ENCODE measurements at regions not wholly inside any gene's neighbourhood (a gene's known extent, or its start where the extent isn't known, plus 50 kb on each side); places are given as distances from the start of the nearest gene placed in this dataset.

- H3K9ac ChIP-seq (ENCODE audit: low read length), result peak overlapping the region; percentile 52
- H3K4me1 ChIP-seq (ENCODE audit: control insufficient read depth, insufficient read depth, low read length), result peaks cover 10% of the 10 kb centered on the region
- H3K4me3 ChIP-seq (ENCODE audit: low read length), result peak overlapping the region; percentile 31
- no peaks in the 10 kb centered on the region for H3K9me3 ChIP-seq (ENCODE audit: control insufficient read depth, low read length)
- no peaks in the 10 kb centered on the region for H3K36me3 ChIP-seq (ENCODE audit: control insufficient read depth, insufficient read depth, low read length)
- no peaks in the 10 kb centered on the region for H3K27me3 ChIP-seq (ENCODE audit: control insufficient read depth, insufficient read depth, low read length)
Observed at GRCh38 chr7:66413379-66414114, 208.4 kb downstream of the TPST1 start.

- Histone ChIP-seq H3K9me3 (ENCODE audit: control insufficient read depth, low read length) (no peaks in the 10 kb centered on the region), H3K27me3 (ENCODE audit: control insufficient read depth, insufficient read depth, low read length) (no peaks in the 10 kb centered on the region), H3K36me3 (ENCODE audit: control insufficient read depth, insufficient read depth, low read length) (no peaks in the 10 kb centered on the region), H3K4me3 (ENCODE audit: low read length) (no peak overlapping the region), H3K9ac (ENCODE audit: low read length) (no peak overlapping the region), H3K4me1 (ENCODE audit: control insufficient read depth, insufficient read depth, low read length) (peaks cover 13% of the 10 kb centered on the region)
Observed at GRCh38 chr7:66415659-66416265, 210.6 kb downstream of the TPST1 start.

GRCh38 chr7:66418537-66418936, 210.1 kb upstream of the KCTD7 start:
- peaks cover 8% of the 10 kb centered on the region for H3K4me1 ChIP-seq (ENCODE audit: control insufficient read depth, insufficient read depth, low read length)
- H3K9me3 ChIP-seq (ENCODE audit: control insufficient read depth, low read length), result no peaks in the 10 kb centered on the region
- no peaks in the 10 kb centered on the region for H3K27me3 ChIP-seq (ENCODE audit: control insufficient read depth, insufficient read depth, low read length)
- no peak overlapping the region for H3K4me3 ChIP-seq (ENCODE audit: low read length)
- H3K36me3 ChIP-seq (ENCODE audit: control insufficient read depth, insufficient read depth, low read length), result no peaks in the 10 kb centered on the region
- no peak overlapping the region for H3K9ac ChIP-seq (ENCODE audit: low read length)

- H3K9me3 ChIP-seq (ENCODE audit: control insufficient read depth, low read length), result no peaks in the 10 kb centered on the region
- H3K9ac ChIP-seq (ENCODE audit: low read length), result no peak overlapping the region
- no peaks in the 10 kb centered on the region for H3K36me3 ChIP-seq (ENCODE audit: control insufficient read depth, insufficient read depth, low read length)
- no peak overlapping the region for H3K4me3 ChIP-seq (ENCODE audit: low read length)
- peaks cover 4% of the 10 kb centered on the region for H3K4me1 ChIP-seq (ENCODE audit: control insufficient read depth, insufficient read depth, low read length)
- H3K27me3 ChIP-seq (ENCODE audit: control insufficient read depth, insufficient read depth, low read length), result no peaks in the 10 kb centered on the region
Observed at GRCh38 chr7:66419210-66419609, 209.5 kb upstream of the KCTD7 start.

GRCh38 chr7:66421830-66422475, 206.7 kb upstream of the KCTD7 start:
- no peaks in the 10 kb centered on the region for H3K36me3 ChIP-seq (ENCODE audit: control insufficient read depth, insufficient read depth, low read length)
- no peak overlapping the region for H3K4me3 ChIP-seq (ENCODE audit: low read length)
- no peaks in the 10 kb centered on the region for H3K27me3 ChIP-seq (ENCODE audit: control insufficient read depth, insufficient read depth, low read length)

DNA sequence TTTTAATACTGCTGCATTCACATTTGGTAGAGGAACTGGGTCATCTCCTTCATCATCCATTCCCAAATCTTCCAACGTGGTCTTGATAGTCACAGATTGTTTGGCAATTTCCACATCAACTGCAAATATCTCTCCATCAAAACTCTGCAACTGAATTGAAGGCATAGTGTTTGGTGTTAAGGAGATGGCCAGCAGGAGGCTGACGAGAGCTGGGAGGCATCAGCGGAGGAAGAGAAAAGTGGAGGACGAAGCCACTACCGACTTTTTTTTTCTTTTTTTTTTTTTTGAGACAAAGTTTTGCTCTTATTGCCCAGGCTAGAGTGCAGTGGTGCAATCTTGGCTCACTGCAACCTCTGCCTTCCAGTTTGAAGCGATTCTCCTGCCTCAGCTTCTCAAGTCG, 205.0 kb upstream of the KCTD7 start:
- H3K36me3 ChIP-seq (ENCODE audit: control insufficient read depth, insufficient read depth, low read length), result no peaks in the 10 kb centered on the region
- H3K4me1 ChIP-seq (ENCODE audit: control insufficient read depth, insufficient read depth, low read length), result peaks cover 2% of the 10 kb centered on the region
- no peak overlapping the region for H3K4me3 ChIP-seq (ENCODE audit: low read length)
- H3K9ac ChIP-seq (ENCODE audit: low read length), result no peak overlapping the region
- no peaks in the 10 kb centered on the region for H3K27me3 ChIP-seq (ENCODE audit: control insufficient read depth, insufficient read depth, low read length)
- H3K9me3 ChIP-seq (ENCODE audit: control insufficient read depth, low read length), result no peaks in the 10 kb centered on the region

More at GRCh38 chr7:66421830-66422475, 206.7 kb upstream of the KCTD7 start:
- peaks cover 4% of the 10 kb centered on the region for H3K4me1 ChIP-seq (ENCODE audit: control insufficient read depth, insufficient read depth, low read length)
- H3K9me3 ChIP-seq (ENCODE audit: control insufficient read depth, low read length), result no peaks in the 10 kb centered on the region
- no peak overlapping the region for H3K9ac ChIP-seq (ENCODE audit: low read length)

DNA sequence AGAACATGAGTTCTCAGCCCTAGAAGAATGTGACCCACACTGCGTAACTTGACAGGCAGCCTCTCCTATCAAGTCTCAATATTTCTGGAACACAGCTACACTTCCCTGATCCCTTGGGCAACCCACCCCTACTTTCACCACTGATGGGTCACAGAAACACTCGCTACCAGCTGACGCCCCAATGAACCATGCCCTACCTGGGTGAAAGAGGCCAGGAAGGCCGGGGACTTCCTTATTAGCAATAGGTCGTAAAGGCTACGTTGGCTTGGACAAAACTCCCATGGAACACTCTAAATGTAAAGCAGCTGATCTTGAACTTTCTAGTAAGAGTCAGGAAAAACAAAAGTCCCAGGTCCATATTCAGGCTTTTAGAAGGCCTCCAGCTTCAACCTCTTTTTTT, 202.3 kb upstream of the KCTD7 start:
- Histone ChIP-seq H3K9me3 (ENCODE audit: control insufficient read depth, low read length) (no peaks in the 10 kb centered on the region), H3K36me3 (ENCODE audit: control insufficient read depth, insufficient read depth, low read length) (no peaks in the 10 kb centered on the region), H3K27me3 (ENCODE audit: control insufficient read depth, insufficient read depth, low read length) (no peaks in the 10 kb centered on the region), H3K4me3 (ENCODE audit: low read length) (no peak overlapping the region), H3K9ac (ENCODE audit: low read length) (no peak overlapping the region), H3K4me1 (ENCODE audit: control insufficient read depth, insufficient read depth, low read length) (no peaks in the 10 kb centered on the region)

DNA sequence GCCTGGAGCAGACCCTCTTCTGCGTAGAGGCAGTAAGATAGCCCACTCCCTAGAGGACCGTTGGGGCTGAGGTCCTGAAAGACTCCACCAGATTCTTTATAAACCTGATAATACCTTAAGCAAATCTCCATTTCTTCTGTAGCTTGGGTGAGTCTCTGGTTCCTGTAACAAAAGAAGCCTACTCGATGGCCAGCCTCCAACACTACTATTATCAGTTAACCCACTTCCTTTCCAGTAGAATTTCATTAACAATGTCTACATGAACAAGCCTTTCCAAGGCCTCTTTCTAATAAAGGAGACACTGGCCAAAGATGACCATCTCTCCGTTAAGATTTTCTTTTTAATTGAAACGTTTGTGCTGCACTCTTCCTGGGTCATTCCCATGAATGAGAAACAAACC, 201.7 kb upstream of the KCTD7 start:
- no peak overlapping the region for H3K9ac ChIP-seq (ENCODE audit: low read length)
- no peaks in the 10 kb centered on the region for H3K27me3 ChIP-seq (ENCODE audit: control insufficient read depth, insufficient read depth, low read length)
- H3K36me3 ChIP-seq (ENCODE audit: control insufficient read depth, insufficient read depth, low read length), result no peaks in the 10 kb centered on the region
- no peak overlapping the region for H3K4me3 ChIP-seq (ENCODE audit: low read length)
- H3K4me1 ChIP-seq (ENCODE audit: control insufficient read depth, insufficient read depth, low read length), result no peaks in the 10 kb centered on the region
- H3K9me3 ChIP-seq (ENCODE audit: control insufficient read depth, low read length), result no peaks in the 10 kb centered on the region

GRCh38 chr7:66427956-66428355, 200.7 kb upstream of the KCTD7 start:
- H3K9ac ChIP-seq (ENCODE audit: low read length), result no peak overlapping the region
- no peaks in the 10 kb centered on the region for H3K4me1 ChIP-seq (ENCODE audit: control insufficient read depth, insufficient read depth, low read length)
- no peaks in the 10 kb centered on the region for H3K36me3 ChIP-seq (ENCODE audit: control insufficient read depth, insufficient read depth, low read length)
- no peaks in the 10 kb centered on the region for H3K9me3 ChIP-seq (ENCODE audit: control insufficient read depth, low read length)
- H3K4me3 ChIP-seq (ENCODE audit: low read length), result no peak overlapping the region
- H3K27me3 ChIP-seq (ENCODE audit: control insufficient read depth, insufficient read depth, low read length), result no peaks in the 10 kb centered on the region

DNA sequence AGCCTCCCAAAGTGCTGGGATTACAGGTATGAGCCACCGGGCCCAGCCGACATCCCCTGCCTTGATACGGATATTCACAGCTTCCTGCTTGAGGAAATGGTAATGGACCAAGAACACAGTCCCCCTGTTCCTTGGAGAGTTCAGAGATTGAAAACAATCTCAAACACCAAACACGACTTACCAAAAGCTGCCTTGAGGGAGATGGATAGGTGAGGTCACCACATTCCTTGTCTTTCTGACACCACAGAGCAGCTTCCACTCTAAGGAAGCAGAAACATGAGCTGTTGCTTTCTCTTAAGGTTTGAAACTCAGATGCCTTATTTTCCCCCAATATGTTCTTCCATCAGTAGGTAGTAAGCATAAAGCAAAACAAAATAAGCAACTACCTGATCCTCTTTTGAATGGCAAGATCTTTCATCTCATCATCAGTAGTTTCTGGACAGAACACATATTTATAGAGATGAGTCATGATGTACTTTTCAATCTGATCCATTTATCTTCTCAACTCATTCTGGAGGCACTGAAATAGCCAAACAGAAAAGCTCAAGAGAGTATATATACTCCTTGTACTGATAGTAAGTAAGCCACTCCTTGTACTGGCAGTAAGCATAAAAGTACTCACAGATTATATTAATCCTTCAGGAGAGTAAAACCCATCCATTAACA, 199.1 kb upstream of the KCTD7 start:
- no peak overlapping the region for H3K4me3 ChIP-seq (ENCODE audit: low read length)
- H3K9me3 ChIP-seq (ENCODE audit: control insufficient read depth, low read length), result no peaks in the 10 kb centered on the region
- no peak overlapping the region for H3K9ac ChIP-seq (ENCODE audit: low read length)
- no peaks in the 10 kb centered on the region for H3K4me1 ChIP-seq (ENCODE audit: control insufficient read depth, insufficient read depth, low read length)
- H3K36me3 ChIP-seq (ENCODE audit: control insufficient read depth, insufficient read depth, low read length), result no peaks in the 10 kb centered on the region
- H3K27me3 ChIP-seq (ENCODE audit: control insufficient read depth, insufficient read depth, low read length), result no peaks in the 10 kb centered on the region

DNA sequence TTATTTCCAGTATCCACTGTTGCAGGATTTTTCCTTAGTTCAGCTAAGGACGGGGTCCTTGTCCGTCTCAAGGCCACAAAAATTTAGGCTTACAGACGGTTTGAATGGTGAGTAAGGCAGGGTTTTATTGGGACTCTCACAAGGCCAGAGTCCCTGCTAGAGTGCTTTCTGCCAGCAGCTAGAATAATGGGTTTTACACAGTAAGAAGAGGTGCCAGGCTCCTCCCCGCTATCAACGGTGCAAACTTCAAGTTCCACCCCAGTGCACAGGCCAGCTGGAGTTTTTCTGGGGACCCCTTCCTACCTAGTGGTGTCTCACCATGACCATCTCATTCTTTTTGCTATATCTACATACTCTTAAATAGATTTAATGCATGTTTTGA, 198.5 kb upstream of the KCTD7 start:
- Histone ChIP-seq H3K4me1 (ENCODE audit: control insufficient read depth, insufficient read depth, low read length) (no peaks in the 10 kb centered on the region), H3K36me3 (ENCODE audit: control insufficient read depth, insufficient read depth, low read length) (no peaks in the 10 kb centered on the region), H3K27me3 (ENCODE audit: control insufficient read depth, insufficient read depth, low read length) (no peaks in the 10 kb centered on the region), H3K4me3 (ENCODE audit: low read length) (no peak overlapping the region), H3K9me3 (ENCODE audit: control insufficient read depth, low read length) (no peaks in the 10 kb centered on the region), H3K9ac (ENCODE audit: low read length) (no peak overlapping the region)
